Vagina (tissue), 2 donors: ENCODE measurements at regions not wholly inside any gene's neighbourhood (a gene's known extent, or its start where the extent isn't known, plus 50 kb on each side); places are given as distances from the start of the nearest gene placed in this dataset.

Experiments
- DNase-seq, 2 donors: peaks; one replicate each; pipeline ENCODE4 v3.0.0-alpha.2; 2017; ENCODE audit errors: extremely low spot score in 2 of 2
- H3K27ac ChIP-seq: fragments of 200-600 bp; sonication (generic); one replicate; pipeline ENCODE4 v1.5.1; 2019
- H3K27me3 ChIP-seq: fragments of 200-600 bp; sonication (generic); one replicate; pipeline ENCODE4 v1.5.1; 2019
- H3K36me3 ChIP-seq, 2 donors: fragments of 200-600 bp; sonication (generic); one replicate each; pipeline ENCODE4 v1.5.1; 2017 to 2019
- H3K4me1 ChIP-seq: fragments of 200-600 bp; sonication (generic); one replicate; pipeline ENCODE4 v1.5.1; 2019
- H3K4me3 ChIP-seq, 2 donors: fragments of 200-600 bp; sonication (generic); 1 replicate in 1 of 2; 2 replicates in 1 of 2; pipeline ENCODE4 v1.5.1; 2016 to 2019
- H3K9me3 ChIP-seq: fragments of 200-600 bp; sonication (generic); one replicate; pipeline ENCODE4 v1.5.1; 2019
- POLR2A ChIP-seq, 2 donors: fragments of 450-650 bp; IDR thresholded peaks; one replicate each; pipeline ENCODE4 v1.6.1; 2017; ENCODE audit warnings: antibody characterized with exemption in 2 of 2, mild to moderate bottlenecking in 2 of 2, moderate library complexity in 2 of 2
- POLR2AphosphoS5 ChIP-seq, 2 donors: sonication (generic); formaldehyde crosslinking; IDR thresholded peaks; one replicate each; pipeline ENCODE4 v1.9.0; 2017; ENCODE audit warnings: antibody characterized with exemption in 2 of 2, mild to moderate bottlenecking in 2 of 2, low read depth in 1 of 2; ENCODE audit not compliant: insufficient read depth in 1 of 2
- intact Hi-C: fragments of 100-400 bp; cut with DNase I; formaldehyde crosslinking; loops from one replicate; pipeline ENCODE4 v1.15.1; 2023
- TF ChIP-seq, protein P1 (sequence below), 3 experiments: fragments of 450-650 bp in 2 of 3; fragments of 200-600 bp in 1 of 3; sonication (generic) in 1 of 3; IDR thresholded peaks; one replicate each; pipeline ENCODE4 v1.5.1; 2017 to 2019; ENCODE audit warnings: antibody characterized with exemption in 3 of 3, mild to moderate bottlenecking in 2 of 3, moderate library complexity in 2 of 3

DNA sequence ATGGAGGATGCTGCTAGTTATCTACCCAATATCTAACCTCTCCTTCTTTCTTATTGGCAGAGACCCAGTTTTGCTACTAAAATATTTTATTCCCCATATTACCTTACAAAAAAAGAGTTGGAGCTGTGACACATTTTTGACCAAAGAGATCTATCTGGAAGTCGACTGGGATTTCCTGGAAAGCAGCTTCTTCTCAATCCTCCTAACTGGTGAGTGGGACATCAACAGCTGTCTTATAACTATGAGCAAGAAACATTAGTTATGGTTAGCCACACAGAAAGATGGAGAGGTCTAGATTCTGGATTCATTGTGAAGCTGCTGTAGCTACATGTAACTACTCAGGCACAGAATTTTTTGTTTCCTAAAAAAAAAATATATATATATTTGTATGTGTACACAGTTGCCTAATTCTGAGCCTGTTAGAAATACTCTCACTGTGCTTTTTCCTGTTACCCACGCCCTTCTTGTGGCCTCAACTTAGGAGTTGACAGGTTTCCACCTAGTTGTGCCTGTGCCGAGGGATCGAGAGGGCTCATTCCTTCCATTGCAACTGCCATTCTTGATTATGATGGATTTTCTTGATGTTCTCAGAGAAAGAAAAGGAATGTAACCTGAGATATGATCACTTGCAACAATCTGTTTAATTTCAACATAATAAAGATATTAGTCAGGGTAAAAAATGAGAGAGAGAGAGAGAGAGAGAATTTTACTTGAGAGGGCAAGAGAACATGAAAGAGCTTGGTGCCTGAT, 142.0 kb downstream of the SLC17A6 start:
- Histone ChIP-seq H3K9me3 (no peaks in the 10 kb centered on the region), H3K36me3 (no peaks in the 10 kb centered on the region), H3K27ac (no peak overlapping the region), H3K4me1 (peaks cover 8% of the 10 kb centered on the region), H3K4me3 (no peak overlapping the region), H3K27me3 (no peaks in the 10 kb centered on the region)
- TF ChIP-seq, protein P1, sequence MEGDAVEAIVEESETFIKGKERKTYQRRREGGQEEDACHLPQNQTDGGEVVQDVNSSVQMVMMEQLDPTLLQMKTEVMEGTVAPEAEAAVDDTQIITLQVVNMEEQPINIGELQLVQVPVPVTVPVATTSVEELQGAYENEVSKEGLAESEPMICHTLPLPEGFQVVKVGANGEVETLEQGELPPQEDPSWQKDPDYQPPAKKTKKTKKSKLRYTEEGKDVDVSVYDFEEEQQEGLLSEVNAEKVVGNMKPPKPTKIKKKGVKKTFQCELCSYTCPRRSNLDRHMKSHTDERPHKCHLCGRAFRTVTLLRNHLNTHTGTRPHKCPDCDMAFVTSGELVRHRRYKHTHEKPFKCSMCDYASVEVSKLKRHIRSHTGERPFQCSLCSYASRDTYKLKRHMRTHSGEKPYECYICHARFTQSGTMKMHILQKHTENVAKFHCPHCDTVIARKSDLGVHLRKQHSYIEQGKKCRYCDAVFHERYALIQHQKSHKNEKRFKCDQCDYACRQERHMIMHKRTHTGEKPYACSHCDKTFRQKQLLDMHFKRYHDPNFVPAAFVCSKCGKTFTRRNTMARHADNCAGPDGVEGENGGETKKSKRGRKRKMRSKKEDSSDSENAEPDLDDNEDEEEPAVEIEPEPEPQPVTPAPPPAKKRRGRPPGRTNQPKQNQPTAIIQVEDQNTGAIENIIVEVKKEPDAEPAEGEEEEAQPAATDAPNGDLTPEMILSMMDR (IDR thresholded peaks at IDR 0.05): no peak
- TF ChIP-seq POLR2A (IDR thresholded peaks at IDR 0.05) (no peak), POLR2AphosphoS5 (IDR thresholded peaks at IDR 0.05; ENCODE audit: insufficient read depth in 1 of 2, low read depth in 1 of 2) (no peak)
- intact Hi-C loops: no loop called here
- no peak for DNase-seq

DNA sequence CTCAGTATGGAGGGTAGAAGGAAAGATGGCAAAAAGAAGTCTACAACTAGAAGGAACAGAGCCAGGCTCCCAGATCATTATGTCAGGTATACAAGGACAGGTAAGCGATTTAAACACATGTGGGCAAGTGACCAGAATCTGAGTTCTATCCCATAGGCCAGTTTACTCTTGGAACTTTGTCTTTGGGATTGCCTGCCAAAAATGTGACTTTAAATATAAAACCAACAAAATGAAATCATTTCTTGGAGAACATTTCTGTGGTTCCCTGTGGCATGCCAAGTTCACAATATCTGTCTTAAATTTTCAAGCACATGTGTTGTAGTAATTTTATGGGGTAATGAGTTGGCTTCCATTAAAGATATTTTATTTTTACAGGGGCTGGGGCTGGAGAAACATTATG, 141.0 kb downstream of the SLC17A6 start:
- no peak overlapping the region for H3K27ac ChIP-seq
- DNase-seq: no peak
- H3K4me3 ChIP-seq: no peak overlapping the region
- H3K9me3 ChIP-seq: no peaks in the 10 kb centered on the region
- peaks cover 8% of the 10 kb centered on the region for H3K4me1 ChIP-seq
- H3K36me3 ChIP-seq: no peaks in the 10 kb centered on the region
- H3K27me3 ChIP-seq: no peaks in the 10 kb centered on the region
- TF ChIP-seq, protein P1 (IDR thresholded peaks at IDR 0.05): no peak
- no peak for TF ChIP-seq POLR2A (IDR thresholded peaks at IDR 0.05)
- no peak for TF ChIP-seq POLR2AphosphoS5 (IDR thresholded peaks at IDR 0.05; ENCODE audit: insufficient read depth in 1 of 2, low read depth in 1 of 2)
- intact Hi-C loops: no loop called here

DNA sequence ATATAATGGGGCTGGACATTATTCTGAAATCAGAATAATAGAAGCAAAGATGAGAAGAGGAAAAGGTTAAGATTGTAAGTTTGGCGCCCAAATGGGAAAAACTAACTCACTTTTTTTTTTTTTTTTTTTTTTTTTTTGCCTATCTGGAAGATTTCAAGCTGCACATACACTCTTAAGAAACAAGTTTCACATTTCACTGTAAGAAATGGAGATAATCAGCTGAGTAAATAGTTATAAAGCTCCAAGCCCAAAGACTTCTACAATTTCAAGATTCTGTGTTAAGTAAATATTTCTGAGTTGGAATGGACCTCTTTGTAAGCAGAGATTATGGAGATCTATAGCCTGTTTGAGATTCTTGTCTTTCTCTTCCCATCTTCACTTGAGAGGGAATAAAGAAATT, 140.0 kb downstream of the SLC17A6 start:
- H3K4me3 ChIP-seq: no peak overlapping the region
- no peaks in the 10 kb centered on the region for H3K9me3 ChIP-seq
- no peaks in the 10 kb centered on the region for H3K27me3 ChIP-seq
- intact Hi-C loops: no loop called here
- no peak for DNase-seq
- peaks cover 8% of the 10 kb centered on the region for H3K4me1 ChIP-seq
- no peaks in the 10 kb centered on the region for H3K36me3 ChIP-seq
- TF ChIP-seq POLR2A (IDR thresholded peaks at IDR 0.05) (no peak), POLR2AphosphoS5 (IDR thresholded peaks at IDR 0.05; ENCODE audit: insufficient read depth in 1 of 2, low read depth in 1 of 2) (no peak)
- TF ChIP-seq, protein P1 (IDR thresholded peaks at IDR 0.05): no peak
- no peak overlapping the region for H3K27ac ChIP-seq

DNA sequence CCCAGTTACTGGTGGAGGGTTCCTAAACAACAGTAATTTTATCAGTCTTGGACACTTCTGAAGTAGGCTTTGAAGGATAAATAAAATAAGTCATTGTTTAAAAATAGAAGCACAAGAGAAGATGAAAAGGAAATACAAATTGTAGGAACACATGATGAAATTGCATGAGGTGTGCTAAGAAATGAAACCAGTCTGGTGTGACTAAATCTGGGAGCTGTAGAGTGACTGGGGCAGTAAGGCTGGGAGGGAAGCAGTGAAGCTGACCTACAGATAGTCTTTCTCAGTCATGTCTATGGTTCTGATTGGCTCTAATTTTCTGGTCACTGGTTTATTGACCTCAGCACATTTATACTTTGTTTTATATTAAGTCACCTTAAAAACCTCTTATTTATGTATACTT, 139.1 kb downstream of the SLC17A6 start:
- no peak for TF ChIP-seq POLR2AphosphoS5 (IDR thresholded peaks at IDR 0.05; ENCODE audit: insufficient read depth in 1 of 2, low read depth in 1 of 2)
- no peak for TF ChIP-seq POLR2A (IDR thresholded peaks at IDR 0.05)
- TF ChIP-seq, protein P1 (IDR thresholded peaks at IDR 0.05): no peak
- Histone ChIP-seq H3K27me3 (no peaks in the 10 kb centered on the region), H3K9me3 (no peaks in the 10 kb centered on the region), H3K27ac (no peak overlapping the region), H3K36me3 (no peaks in the 10 kb centered on the region), H3K4me3 (no peak overlapping the region), H3K4me1 (peaks cover 8% of the 10 kb centered on the region)
- intact Hi-C loops: no loop called here
- no peak for DNase-seq

DNA sequence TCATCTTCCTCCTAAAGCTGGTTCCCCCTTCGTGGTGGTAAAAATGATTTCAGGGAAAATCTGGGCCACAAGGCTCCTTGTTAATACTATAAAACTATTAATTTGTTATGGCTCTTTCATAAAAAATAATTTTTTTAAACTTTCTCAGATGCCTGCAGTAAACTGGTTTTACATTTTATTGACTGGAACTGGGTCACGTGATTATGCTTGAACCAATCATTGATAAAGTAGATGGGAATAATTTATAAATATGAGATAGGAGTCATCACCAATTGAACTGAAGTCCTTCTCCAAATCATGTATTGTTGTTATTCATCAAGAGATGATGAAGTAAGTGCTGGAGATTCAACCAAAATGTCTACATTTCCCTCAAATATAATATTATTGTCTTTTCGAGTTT, 138.4 kb downstream of the SLC17A6 start:
- intact Hi-C loops: no loop called here
- Histone ChIP-seq H3K36me3 (no peaks in the 10 kb centered on the region), H3K27me3 (no peaks in the 10 kb centered on the region), H3K4me3 (no peak overlapping the region), H3K4me1 (peaks cover 8% of the 10 kb centered on the region), H3K9me3 (no peaks in the 10 kb centered on the region), H3K27ac (no peak overlapping the region)
- TF ChIP-seq, protein P1 (IDR thresholded peaks at IDR 0.05): no peak
- TF ChIP-seq POLR2A (IDR thresholded peaks at IDR 0.05): no peak
- TF ChIP-seq POLR2AphosphoS5 (IDR thresholded peaks at IDR 0.05; ENCODE audit: insufficient read depth in 1 of 2, low read depth in 1 of 2): no peak
- no peak for DNase-seq
